B cell (primary cell): ENCODE measurements at regions not wholly inside any gene's neighbourhood (a gene's known extent, or its start where the extent isn't known, plus 50 kb on each side); places are given as distances from the start of the nearest gene placed in this dataset.

Experiments used
- CTCF ChIP-seq: fragments of 200-600 bp; IDR thresholded peaks from one replicate; pipeline ENCODE4 v1.8.0; 2022; ENCODE audit warnings: antibody characterized with exemption, mild to moderate bottlenecking
- EZH2 ChIP-seq: IDR thresholded peaks from 2 replicates; pipeline ENCODE4 v1.6.1; 2012; ENCODE audit warnings: borderline replicate concordance, low read depth, mild to moderate bottlenecking, moderate library complexity, low read length; ENCODE audit not compliant: insufficient read depth, poor library complexity, severe bottlenecking

- no peak for TF ChIP-seq CTCF
- no peak for TF ChIP-seq EZH2
Measured at GRCh38 chr10:83957168-83957947, 182.0 kb upstream of the GHITM start.
